ENCODE measurements at regions not wholly inside any gene's neighbourhood (a gene's known extent, or its start where the extent isn't known, plus 50 kb on each side); places are given as distances from the start of the nearest gene placed in this dataset.
"Not testable (repeated sequence)": the region's sequence is repeated elsewhere in the genome, so short reads cannot be mapped to it uniquely, and the experiment has no call there.

GRCh38 chr1:178643349-178643748 lies 81.7 kb upstream of the RALGPS2 start:
- no peak for DNase-seq

GRCh38 chr1:178643831-178644230 lies 81.2 kb upstream of the RALGPS2 start:
- no peak for DNase-seq

- DNase-seq = no peak
These were observed 80.5 kb upstream of the RALGPS2 start for GRCh38 chr1:178644308-178645120.

GRCh38 chr1:178645157-178645807 lies 79.8 kb upstream of the RALGPS2 start:
- no peak for DNase-seq

GRCh38 chr1:178645808-178646200 lies 79.2 kb upstream of the RALGPS2 start:
- DNase-seq = no peak

GRCh38 chr1:178646821-178647220 lies 78.2 kb upstream of the RALGPS2 start:
- DNase-seq = no peak

- no peak for DNase-seq
These were observed 76.9 kb upstream of the RALGPS2 start for GRCh38 chr1:178648151-178648550.

GRCh38 chr1:178649582-178650350 lies 75.3 kb upstream of the RALGPS2 start:
- no peak for DNase-seq

GRCh38 chr1:178650934-178651511 lies 74.0 kb upstream of the RALGPS2 start:
- no peak for DNase-seq

GRCh38 chr1:178651742-178652141 lies 73.3 kb upstream of the RALGPS2 start:
- no peak for DNase-seq

GRCh38 chr1:178652506-178653490 lies 72.2 kb upstream of the RALGPS2 start:
- no peak for DNase-seq

- DNase-seq = no peak
These were observed 65.2 kb upstream of the RALGPS2 start for GRCh38 chr1:178659789-178660208.

- no peak for DNase-seq
These were observed 64.6 kb upstream of the RALGPS2 start for GRCh38 chr1:178660461-178660860.

GRCh38 chr1:178664278-178664677 lies 60.8 kb upstream of the RALGPS2 start:
- no peak for DNase-seq

GRCh38 chr1:178665579-178665978 lies 59.5 kb upstream of the RALGPS2 start:
- DNase-seq = no peak

GRCh38 chr1:178666891-178667290 lies 58.2 kb upstream of the RALGPS2 start:
- not testable (repeated sequence) for DNase-seq

- no peak for DNase-seq
These were observed 52.6 kb upstream of the RALGPS2 start for GRCh38 chr1:178672434-178672833.

- DNase-seq = not testable (repeated sequence)
These were observed 50.5 kb upstream of the RALGPS2 start for GRCh38 chr1:178674559-178674958.

Measured in islet precursor cell (in vitro differentiated cells).